Left lung (tissue), 4 donors: ENCODE measurements at regions not wholly inside any gene's neighbourhood (a gene's known extent, or its start where the extent isn't known, plus 50 kb on each side); places are given as distances from the start of the nearest gene placed in this dataset.

ENCODE experiments used
- ATAC-seq: fragments of 200-7000 bp; cut with Tn5 transposase; one replicate; pipeline ENCODE4 v1.9.1; 2020; ENCODE audit warnings: moderate library complexity
- DNase-seq, 4 donors: peaks; one replicate each; pipeline ENCODE4 v3.0.0-alpha.2; 2013 to 2020
- H3K27ac ChIP-seq, 2 donors: fragments of 200-600 bp; sonication (generic) in 1 of 2; one replicate each; pipeline versions ENCODE4 v1.5.0 to v1.8.0; 2020 to 2021
- H3K27me3 ChIP-seq, 2 donors: fragments of 200-600 bp; sonication (generic) in 1 of 2; one replicate each; pipeline versions ENCODE4 v1.5.0 to v1.8.0; 2020 to 2021
- H3K36me3 ChIP-seq, 2 donors: fragments of 200-600 bp; sonication (generic) in 1 of 2; one replicate each; pipeline versions ENCODE4 v1.5.0 to v1.8.0; 2020 to 2021
- H3K4me1 ChIP-seq, 2 donors: fragments of 200-600 bp; one replicate each; pipeline ENCODE4 v1.8.0; 2021
- H3K4me3 ChIP-seq, 2 donors: fragments of 200-600 bp; sonication (generic) in 1 of 2; one replicate each; pipeline versions ENCODE4 v1.5.0 to v1.8.0; 2020 to 2021; ENCODE audit warnings: mild to moderate bottlenecking in 1 of 2
- H3K9me3 ChIP-seq, 2 donors: fragments of 200-600 bp; sonication (generic) in 1 of 2; one replicate each; pipeline versions ENCODE4 v1.5.0 to v1.8.0; 2020 to 2021
- intact Hi-C, 2 donors: fragments of 100-400 bp; cut with DNase I; formaldehyde crosslinking; loops; one replicate each; pipeline versions ENCODE4 v1.11.2 to v1.14.2; 2022
- TF ChIP-seq, protein P1 (sequence below), 2 donors: fragments of 200-600 bp; sonication (generic) in 1 of 2; IDR thresholded peaks; one replicate each; pipeline versions ENCODE4 v1.5.0 to v1.8.0; 2021; ENCODE audit warnings: antibody characterized with exemption in 2 of 2
- donor health status: DM: no; HTN: yes; CAD: no.
- donor health status: DM: no; HTN: no; CAD: no.

DNA sequence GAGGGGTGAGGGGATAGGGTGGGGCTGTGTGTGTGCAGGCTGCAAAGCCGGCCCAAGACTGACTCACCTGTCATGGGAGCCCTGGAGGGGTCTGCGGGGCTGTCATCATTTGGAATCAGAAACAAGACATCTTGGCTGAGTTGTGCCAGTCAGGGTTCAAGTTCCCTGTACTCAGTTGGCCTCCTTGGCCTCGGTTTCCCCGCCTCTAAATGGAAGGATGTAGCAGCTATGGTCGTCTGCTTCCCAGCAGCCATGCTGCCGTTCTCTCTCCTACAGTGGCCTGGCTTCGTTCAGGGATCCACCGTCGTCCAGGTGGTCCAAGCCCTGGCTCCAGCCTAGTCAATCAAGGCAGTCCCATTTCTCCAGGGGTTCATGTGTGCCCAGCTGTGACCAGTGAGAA lies 83.6 kb upstream of the PMEPA1 start:
- Histone ChIP-seq H3K27ac (no peak overlapping the region), H3K27me3 (no peaks in the 10 kb centered on the region), H3K36me3 (no peaks in the 10 kb centered on the region), H3K4me1 (no peaks in the 10 kb centered on the region), H3K4me3 (no peak overlapping the region), H3K9me3 (no peaks in the 10 kb centered on the region)
- TF ChIP-seq, protein P1, sequence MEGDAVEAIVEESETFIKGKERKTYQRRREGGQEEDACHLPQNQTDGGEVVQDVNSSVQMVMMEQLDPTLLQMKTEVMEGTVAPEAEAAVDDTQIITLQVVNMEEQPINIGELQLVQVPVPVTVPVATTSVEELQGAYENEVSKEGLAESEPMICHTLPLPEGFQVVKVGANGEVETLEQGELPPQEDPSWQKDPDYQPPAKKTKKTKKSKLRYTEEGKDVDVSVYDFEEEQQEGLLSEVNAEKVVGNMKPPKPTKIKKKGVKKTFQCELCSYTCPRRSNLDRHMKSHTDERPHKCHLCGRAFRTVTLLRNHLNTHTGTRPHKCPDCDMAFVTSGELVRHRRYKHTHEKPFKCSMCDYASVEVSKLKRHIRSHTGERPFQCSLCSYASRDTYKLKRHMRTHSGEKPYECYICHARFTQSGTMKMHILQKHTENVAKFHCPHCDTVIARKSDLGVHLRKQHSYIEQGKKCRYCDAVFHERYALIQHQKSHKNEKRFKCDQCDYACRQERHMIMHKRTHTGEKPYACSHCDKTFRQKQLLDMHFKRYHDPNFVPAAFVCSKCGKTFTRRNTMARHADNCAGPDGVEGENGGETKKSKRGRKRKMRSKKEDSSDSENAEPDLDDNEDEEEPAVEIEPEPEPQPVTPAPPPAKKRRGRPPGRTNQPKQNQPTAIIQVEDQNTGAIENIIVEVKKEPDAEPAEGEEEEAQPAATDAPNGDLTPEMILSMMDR (IDR thresholded peaks at IDR 0.05): no peak
- ATAC-seq: no peak
- intact Hi-C loops: no loop called here
- peak in 1 of 4 donors; percentile 45 for DNase-seq

DNA sequence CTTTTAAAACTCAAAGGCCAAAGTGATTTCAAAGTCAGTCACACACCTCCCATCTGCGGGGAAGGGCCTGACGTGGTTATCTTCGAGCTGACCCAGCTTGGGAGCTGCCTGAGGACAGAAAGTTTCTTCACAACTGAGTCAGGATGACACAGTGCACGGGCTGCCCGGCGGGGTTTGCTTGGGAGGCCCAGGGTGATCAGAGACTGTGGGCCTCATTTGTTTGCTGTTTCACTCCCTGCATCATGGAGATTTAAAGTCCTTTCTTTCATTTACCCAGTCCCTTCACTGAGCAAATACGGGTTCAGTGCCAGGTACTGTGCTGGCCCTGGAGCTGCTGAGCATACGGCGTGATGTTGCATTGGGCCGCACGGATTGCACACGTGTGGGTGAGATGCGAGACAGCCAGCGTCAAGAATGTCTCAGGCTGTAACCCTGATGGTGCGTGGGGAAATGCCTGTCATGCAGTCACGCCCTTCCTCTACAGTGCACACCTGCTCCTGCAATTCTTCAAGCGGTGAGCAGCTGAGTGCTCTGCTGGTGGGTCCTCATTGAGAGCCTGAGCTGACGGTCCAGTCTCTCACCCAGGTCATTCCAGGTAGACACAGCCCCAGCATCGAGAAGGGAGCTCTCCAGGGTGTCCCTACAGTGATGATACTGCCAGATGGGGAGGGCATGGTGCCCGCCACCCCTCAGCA lies 82.7 kb upstream of the PMEPA1 start:
- DNase-seq: no peak
- H3K27me3 ChIP-seq: no peaks in the 10 kb centered on the region
- H3K9me3 ChIP-seq: no peaks in the 10 kb centered on the region
- no peaks in the 10 kb centered on the region for H3K36me3 ChIP-seq
- TF ChIP-seq, protein P1 (IDR thresholded peaks at IDR 0.05): no peak
- no peaks in the 10 kb centered on the region for H3K4me1 ChIP-seq
- no peak overlapping the region for H3K27ac ChIP-seq
- intact Hi-C loops: no loop called here
- no peak overlapping the region for H3K4me3 ChIP-seq
- ATAC-seq: no peak

DNA sequence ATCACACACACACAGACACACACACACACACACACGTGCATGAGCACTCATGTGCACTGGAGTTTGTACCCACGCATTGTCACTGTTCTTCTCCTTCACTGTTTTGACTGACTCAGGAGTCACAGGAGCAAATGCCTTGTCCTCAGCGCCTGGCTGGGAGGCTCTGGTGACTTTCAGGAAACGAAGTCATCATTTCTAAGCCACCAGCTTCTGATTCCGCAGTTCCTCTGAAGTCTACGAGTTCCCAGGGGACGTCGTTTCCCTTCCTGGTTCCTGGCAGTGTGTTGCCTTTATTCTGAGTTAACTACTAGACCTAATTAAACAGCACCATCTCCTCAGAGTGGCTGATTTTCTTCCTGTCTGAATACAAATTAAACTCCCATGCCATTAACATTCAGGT lies 82.2 kb upstream of the PMEPA1 start:
- intact Hi-C loops: no loop called here
- TF ChIP-seq, protein P1 (IDR thresholded peaks at IDR 0.05): no peak
- Histone ChIP-seq H3K4me3 (no peak overlapping the region), H3K4me1 (no peaks in the 10 kb centered on the region), H3K27ac (no peak overlapping the region), H3K36me3 (no peaks in the 10 kb centered on the region), H3K27me3 (no peaks in the 10 kb centered on the region), H3K9me3 (no peaks in the 10 kb centered on the region)
- ATAC-seq (no peak), DNase-seq (no peak)

DNA sequence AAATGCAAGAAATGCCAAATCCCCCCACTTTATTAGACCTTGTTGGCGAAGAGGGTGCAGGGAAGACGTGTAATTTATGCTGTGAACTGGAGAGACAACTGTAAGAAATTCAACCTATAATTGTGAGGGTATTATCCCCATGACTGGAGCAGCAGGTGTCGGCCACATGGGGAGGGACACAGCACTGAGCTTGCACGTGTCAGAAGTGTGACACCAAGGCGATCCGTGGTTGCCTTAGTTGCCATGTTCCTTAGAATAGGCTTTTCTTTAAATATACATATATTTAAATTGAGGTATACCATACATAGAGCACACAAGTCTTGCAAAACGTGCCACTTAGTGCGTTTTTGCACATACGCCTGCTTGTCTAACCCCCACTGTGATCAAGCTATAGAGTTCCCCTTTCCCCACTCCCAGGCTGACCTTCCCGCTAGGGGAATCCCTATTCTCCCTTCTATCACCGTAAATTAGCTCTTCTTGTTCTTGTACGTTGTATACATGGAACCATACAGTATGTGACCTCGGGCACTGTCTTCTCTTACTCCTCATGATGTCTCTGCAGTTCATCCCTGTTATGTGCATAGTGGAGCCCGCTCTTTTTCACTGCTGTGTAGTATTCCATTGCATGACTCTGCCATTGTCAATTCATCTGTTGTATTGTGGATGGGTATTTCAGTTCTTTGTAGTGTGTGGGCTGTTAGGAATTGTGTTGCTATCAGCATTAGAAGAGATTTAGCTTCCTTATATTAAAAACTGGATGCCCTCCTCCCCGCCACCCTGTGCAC lies 81.6 kb upstream of the PMEPA1 start:
- Histone ChIP-seq H3K4me3 (no peak overlapping the region), H3K27ac (no peak overlapping the region), H3K36me3 (no peaks in the 10 kb centered on the region), H3K9me3 (no peaks in the 10 kb centered on the region), H3K4me1 (no peaks in the 10 kb centered on the region), H3K27me3 (no peaks in the 10 kb centered on the region)
- TF ChIP-seq, protein P1 (IDR thresholded peaks at IDR 0.05): no peak
- DNase-seq (no peak), ATAC-seq (no peak)
- intact Hi-C loops: no loop called here

DNA sequence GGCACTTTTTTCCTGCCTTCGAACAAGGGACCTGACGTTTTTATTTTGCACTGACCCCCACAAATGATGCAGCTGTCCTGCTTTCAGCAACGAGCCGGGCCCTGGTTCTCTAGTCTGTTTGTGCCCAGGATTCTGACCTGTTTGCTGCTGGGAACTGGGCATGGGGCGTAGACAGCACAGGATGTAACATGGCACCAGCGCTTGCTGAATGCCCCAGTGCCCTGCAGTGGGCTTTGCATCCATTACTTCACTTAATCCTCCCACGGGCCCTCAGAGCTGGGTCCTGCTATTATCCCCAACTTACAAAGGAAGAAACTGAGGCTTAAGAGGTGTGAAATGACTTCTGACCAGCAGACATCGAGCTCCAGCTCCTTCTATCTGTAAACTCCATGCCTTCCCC lies 80.4 kb upstream of the PMEPA1 start:
- Histone ChIP-seq H3K27ac (no peak overlapping the region), H3K36me3 (no peaks in the 10 kb centered on the region), H3K27me3 (no peaks in the 10 kb centered on the region), H3K9me3 (no peaks in the 10 kb centered on the region), H3K4me1 (no peaks in the 10 kb centered on the region), H3K4me3 (no peak overlapping the region)
- TF ChIP-seq, protein P1 (IDR thresholded peaks at IDR 0.05): no peak
- intact Hi-C loops: no loop called here
- DNase-seq: no peak
- no peak for ATAC-seq
